ENCODE measurements at regions not wholly inside any gene's neighbourhood (a gene's known extent, or its start where the extent isn't known, plus 50 kb on each side); places are given as distances from the start of the nearest gene placed in this dataset.

DNA sequence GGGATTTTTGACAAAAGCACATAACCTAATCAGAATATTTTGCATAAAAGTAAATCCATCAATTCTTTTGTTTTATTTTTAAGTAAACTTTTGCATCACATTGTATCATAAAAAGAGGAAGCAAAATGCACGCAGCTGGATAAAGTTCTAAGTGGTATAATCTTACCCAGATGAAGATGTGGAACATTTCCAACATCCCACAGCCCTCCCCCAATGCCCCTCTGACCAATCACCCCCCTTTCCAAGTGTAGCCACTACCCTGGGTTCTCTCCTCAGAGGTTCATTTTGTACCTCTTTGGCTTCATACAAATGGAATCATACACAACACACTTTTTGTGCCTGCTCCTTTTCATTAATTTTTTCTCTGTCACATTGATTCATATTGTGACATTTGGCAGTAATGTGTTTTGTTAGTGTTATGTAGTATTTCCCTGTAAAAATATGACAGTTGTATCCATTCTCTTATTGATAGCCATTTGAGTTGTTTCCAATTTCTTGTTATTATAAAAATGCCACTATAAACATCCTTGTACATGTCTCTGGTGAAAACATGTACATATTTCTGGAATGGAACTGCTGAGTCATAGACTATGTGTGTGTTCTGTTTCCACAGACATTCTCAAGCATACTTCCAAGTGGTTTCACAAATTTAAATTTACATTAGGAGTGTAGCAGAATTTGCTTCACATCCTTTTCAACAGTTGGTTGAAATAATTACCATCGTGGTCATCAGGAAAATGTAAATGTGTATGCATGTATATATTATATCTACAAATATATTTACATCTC lies 92.9 kb upstream of the SYNDIG1 start:
- no peak for DNase-seq (ENCODE audit: extremely low spot score, unreplicated experiment)
- Mint-ChIP-seq H3K9me3 (no peaks in the 10 kb centered on the region), H3K27ac (no peak overlapping the region), H3K4me1 (ENCODE audit: unreplicated experiment) (no peaks in the 10 kb centered on the region), H3K27me3 (peaks cover 24% of the 10 kb centered on the region), H3K36me3 (no peaks in the 10 kb centered on the region), H3K4me3 (no peak overlapping the region)
- TF ChIP-seq, protein P1, sequence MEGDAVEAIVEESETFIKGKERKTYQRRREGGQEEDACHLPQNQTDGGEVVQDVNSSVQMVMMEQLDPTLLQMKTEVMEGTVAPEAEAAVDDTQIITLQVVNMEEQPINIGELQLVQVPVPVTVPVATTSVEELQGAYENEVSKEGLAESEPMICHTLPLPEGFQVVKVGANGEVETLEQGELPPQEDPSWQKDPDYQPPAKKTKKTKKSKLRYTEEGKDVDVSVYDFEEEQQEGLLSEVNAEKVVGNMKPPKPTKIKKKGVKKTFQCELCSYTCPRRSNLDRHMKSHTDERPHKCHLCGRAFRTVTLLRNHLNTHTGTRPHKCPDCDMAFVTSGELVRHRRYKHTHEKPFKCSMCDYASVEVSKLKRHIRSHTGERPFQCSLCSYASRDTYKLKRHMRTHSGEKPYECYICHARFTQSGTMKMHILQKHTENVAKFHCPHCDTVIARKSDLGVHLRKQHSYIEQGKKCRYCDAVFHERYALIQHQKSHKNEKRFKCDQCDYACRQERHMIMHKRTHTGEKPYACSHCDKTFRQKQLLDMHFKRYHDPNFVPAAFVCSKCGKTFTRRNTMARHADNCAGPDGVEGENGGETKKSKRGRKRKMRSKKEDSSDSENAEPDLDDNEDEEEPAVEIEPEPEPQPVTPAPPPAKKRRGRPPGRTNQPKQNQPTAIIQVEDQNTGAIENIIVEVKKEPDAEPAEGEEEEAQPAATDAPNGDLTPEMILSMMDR (conservative IDR thresholded peaks at IDR 0.05), result no peak

DNA sequence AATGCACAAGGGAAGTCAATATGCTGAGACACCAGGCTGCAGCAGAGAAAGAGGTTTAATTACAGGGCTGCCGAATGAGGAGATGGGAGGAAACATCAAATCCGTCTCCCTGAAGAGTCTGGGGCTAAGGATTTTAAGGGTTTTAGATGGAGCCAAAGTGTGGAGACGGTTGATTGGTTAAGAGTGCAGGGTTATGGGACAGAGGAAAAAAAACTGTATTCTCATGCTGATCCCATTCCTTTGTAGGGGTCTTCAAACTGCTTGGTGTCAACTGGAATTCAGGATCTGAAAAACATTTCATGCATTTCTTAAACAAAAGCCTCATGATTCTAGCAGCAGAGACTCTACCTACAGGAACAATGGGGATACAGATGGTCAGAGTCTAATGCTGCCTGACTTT lies 96.1 kb upstream of the SYNDIG1 start:
- DNase-seq (ENCODE audit: extremely low spot score, unreplicated experiment), result no peak
- no peak overlapping the region for H3K27ac Mint-ChIP-seq
- H3K4me1 Mint-ChIP-seq (ENCODE audit: unreplicated experiment), result no peaks in the 10 kb centered on the region
- no peaks in the 10 kb centered on the region for H3K36me3 Mint-ChIP-seq
- TF ChIP-seq, protein P1 (conservative IDR thresholded peaks at IDR 0.05), result no peak
- no peak overlapping the region for H3K4me3 Mint-ChIP-seq
- H3K9me3 Mint-ChIP-seq, result no peaks in the 10 kb centered on the region
- no peaks in the 10 kb centered on the region for H3K27me3 Mint-ChIP-seq

DNA sequence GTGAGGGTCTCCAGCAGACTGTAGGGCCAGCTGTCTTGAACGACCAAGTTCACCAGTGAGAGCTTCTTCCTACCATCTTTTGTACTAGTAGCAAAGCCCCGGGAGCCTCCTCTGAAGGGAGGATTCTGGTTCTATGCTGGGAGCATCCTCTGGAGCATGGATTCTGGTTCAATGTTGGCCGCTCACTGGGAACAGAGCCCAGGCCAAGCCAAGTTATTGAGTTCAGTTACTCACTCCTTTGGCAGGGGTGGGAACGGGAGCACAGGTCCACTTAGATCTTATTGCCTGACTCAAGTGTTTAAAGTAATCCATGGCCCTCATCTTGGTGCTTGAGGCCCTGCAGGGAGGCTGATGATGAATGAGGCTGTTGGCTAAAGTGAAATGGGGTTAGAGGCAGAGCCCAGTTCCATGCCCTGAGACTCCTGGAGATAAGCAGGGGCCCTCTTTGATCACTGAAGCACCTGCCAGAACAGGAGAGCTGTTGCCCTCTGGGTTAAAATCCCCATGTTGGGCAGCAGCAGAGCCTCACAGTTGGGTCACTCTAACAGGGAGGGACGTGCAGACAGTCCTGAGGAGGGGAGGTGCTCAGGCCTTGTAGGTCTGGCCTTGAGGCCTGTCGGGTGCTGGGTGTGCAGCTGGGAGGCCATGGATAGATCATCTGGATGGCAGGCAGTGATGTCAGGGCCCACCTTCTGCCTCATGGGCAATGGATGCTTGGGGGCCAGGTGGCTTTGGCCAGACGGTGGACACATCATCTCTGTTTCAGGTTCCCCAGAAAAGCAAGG lies 98.3 kb upstream of the SYNDIG1 start:
- Mint-ChIP-seq H3K4me1 (ENCODE audit: unreplicated experiment) (no peaks in the 10 kb centered on the region), H3K9me3 (no peaks in the 10 kb centered on the region), H3K27ac (no peak overlapping the region), H3K27me3 (peaks cover 13% of the 10 kb centered on the region), H3K4me3 (no peak overlapping the region), H3K36me3 (no peaks in the 10 kb centered on the region)
- TF ChIP-seq, protein P1 (conservative IDR thresholded peaks at IDR 0.05), result no peak
- DNase-seq (ENCODE audit: extremely low spot score, unreplicated experiment), result no peak

DNA sequence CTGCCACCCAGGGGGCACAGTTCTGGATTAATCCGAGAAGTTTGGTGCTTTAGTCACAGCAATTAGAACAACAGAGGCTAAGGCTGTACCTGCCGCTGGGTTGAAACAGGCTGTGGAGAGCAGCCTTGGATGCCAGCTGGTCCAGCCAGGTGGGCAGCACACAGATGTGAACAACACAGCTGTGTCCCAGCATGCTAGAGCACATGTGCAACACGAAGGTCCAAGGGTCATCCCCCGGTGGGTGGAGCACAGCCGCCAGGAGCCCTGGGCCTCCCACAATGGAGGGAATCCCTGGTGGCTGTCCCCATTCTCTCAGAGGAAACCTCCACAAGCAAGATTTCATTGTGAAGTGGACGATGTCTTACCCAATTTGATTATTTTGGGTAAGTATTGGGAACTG lies 99.2 kb upstream of the SYNDIG1 start:
- no peaks in the 10 kb centered on the region for H3K36me3 Mint-ChIP-seq
- TF ChIP-seq, protein P1 (conservative IDR thresholded peaks at IDR 0.05), result no peak
- DNase-seq (ENCODE audit: extremely low spot score, unreplicated experiment), result no peak
- no peak overlapping the region for H3K27ac Mint-ChIP-seq
- peaks cover 13% of the 10 kb centered on the region for H3K27me3 Mint-ChIP-seq
- no peaks in the 10 kb centered on the region for H3K4me1 Mint-ChIP-seq (ENCODE audit: unreplicated experiment)
- H3K9me3 Mint-ChIP-seq, result no peaks in the 10 kb centered on the region
- no peak overlapping the region for H3K4me3 Mint-ChIP-seq

DNA sequence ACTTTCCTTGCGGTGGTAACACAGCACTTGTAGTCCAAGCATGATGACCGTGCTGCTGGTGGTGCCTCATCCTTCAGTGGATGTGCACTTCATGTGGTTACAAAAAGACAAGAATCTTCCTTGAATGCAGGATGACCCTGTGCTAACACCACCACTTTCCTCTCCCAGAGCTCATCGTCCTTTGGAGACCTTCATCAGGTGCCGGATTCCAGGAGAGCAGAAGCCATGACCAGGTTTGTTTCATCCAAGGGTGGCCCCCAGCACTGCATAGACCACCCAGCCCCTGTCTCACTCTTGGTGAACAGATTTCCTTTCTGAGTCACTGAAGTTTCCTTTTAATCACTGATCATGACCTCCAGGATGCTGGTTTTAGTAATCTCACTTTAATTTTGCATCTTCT lies 101.2 kb upstream of the SYNDIG1 start:
- Mint-ChIP-seq H3K27ac (no peak overlapping the region), H3K36me3 (no peaks in the 10 kb centered on the region), H3K4me1 (ENCODE audit: unreplicated experiment) (no peaks in the 10 kb centered on the region), H3K4me3 (no peak overlapping the region), H3K27me3 (peaks cover 13% of the 10 kb centered on the region), H3K9me3 (no peaks in the 10 kb centered on the region)
- no peak for DNase-seq (ENCODE audit: extremely low spot score, unreplicated experiment)
- TF ChIP-seq, protein P1 (conservative IDR thresholded peaks at IDR 0.05), result no peak
